CD14-positive monocyte (primary cell): ENCODE measurements at regions not wholly inside any gene's neighbourhood (a gene's known extent, or its start where the extent isn't known, plus 50 kb on each side); places are given as distances from the start of the nearest gene placed in this dataset.

Experiments used
- DNase-seq, 3 donors: peaks; one replicate each; pipeline ENCODE4 v3.0.0-alpha.2; 2011 to 2022
- H2AFZ ChIP-seq: 2 replicates; pipeline ENCODE4 v1.6.0; 2012; ENCODE audit warnings: mild to moderate bottlenecking, low read depth, low read length, inconsistent platforms; ENCODE audit not compliant: insufficient read depth, poor library complexity, severe bottlenecking
- H3K27ac ChIP-seq, 2 donors: 1 replicate in 1 of 2; 2 replicates in 1 of 2; pipeline ENCODE4 v1.5.1; 2012 to 2013; ENCODE audit warnings: low read length in 2 of 2, control low read depth in 1 of 2, inconsistent platforms in 1 of 2, low read depth in 1 of 2, mild to moderate bottlenecking in 1 of 2
- H3K27me3 ChIP-seq, 2 donors: one replicate each; pipeline versions ENCODE4 v1.6.0 to v1.6.1; 2011 to 2013; ENCODE audit warnings: low read length in 2 of 2; ENCODE audit not compliant: control insufficient read depth in 2 of 2, insufficient read depth in 2 of 2
- H3K36me3 ChIP-seq, 2 donors: replicated peaks in 1 of 2; 1 replicate in 1 of 2; 2 replicates in 1 of 2; pipeline versions ENCODE4 v1.5.1 to v1.6.1; 2012 to 2013; ENCODE audit warnings: low read length in 2 of 2, control low read depth in 1 of 2, inconsistent platforms in 1 of 2, mild to moderate bottlenecking in 1 of 2; ENCODE audit not compliant: insufficient read depth in 2 of 2, control insufficient read depth in 1 of 2
- H3K4me1 ChIP-seq, 2 donors: 1 replicate in 1 of 2; 2 replicates in 1 of 2; pipeline versions ENCODE4 v1.5.1 to v1.6.1; 2012 to 2013; ENCODE audit warnings: low read length in 2 of 2, control low read depth in 1 of 2, inconsistent platforms in 1 of 2, mild to moderate bottlenecking in 1 of 2, moderate library complexity in 1 of 2; ENCODE audit not compliant: insufficient read depth in 2 of 2, control insufficient read depth in 1 of 2
- H3K4me2 ChIP-seq: replicated peaks from 2 replicates; pipeline ENCODE3; 2012; ENCODE audit warnings: low read length, moderate library complexity, mild to moderate bottlenecking; ENCODE audit not compliant: poor library complexity, severe bottlenecking; ENCODE audit errors: extremely low read depth
- H3K4me3 ChIP-seq, 3 experiments: fragments of 200-600 bp in 1 of 3; sonication (generic) in 1 of 3; replicated peaks in 1 of 3; 1 replicate in 2 of 3; 2 replicates in 1 of 3; pipeline ENCODE4 v1.5.1; 2011 to 2013; ENCODE audit warnings: low read length in 3 of 3, mild to moderate bottlenecking in 3 of 3, control low read depth in 2 of 3, low read depth in 2 of 3, inconsistent platforms in 1 of 3, moderate library complexity in 1 of 3
- H3K79me2 ChIP-seq: 2 replicates; pipeline ENCODE4 v1.6.0; 2012; ENCODE audit warnings: mild to moderate bottlenecking, control low read depth, inconsistent platforms, low read length, moderate library complexity; ENCODE audit not compliant: insufficient read depth
- H3K9ac ChIP-seq: 2 replicates; pipeline ENCODE4 v1.6.0; 2017; ENCODE audit warnings: low read length, mild to moderate bottlenecking; ENCODE audit not compliant: insufficient read depth, poor library complexity, severe bottlenecking
- H3K9me3 ChIP-seq, 2 donors: replicated peaks in 1 of 2; 1 replicate in 1 of 2; 2 replicates in 1 of 2; pipeline versions ENCODE4 v1.5.1 to v1.6.1; 2012 to 2013; ENCODE audit warnings: low read length in 2 of 2, control low read depth in 1 of 2; ENCODE audit not compliant: control insufficient read depth in 1 of 2, insufficient read depth in 1 of 2
- H4K20me1 ChIP-seq: 2 replicates; pipeline ENCODE4 v1.6.0; 2012; ENCODE audit warnings: mild to moderate bottlenecking, low read length, control low read depth, moderate library complexity; ENCODE audit not compliant: insufficient read depth
- H3K27ac Mint-ChIP-seq, 7 donors: one replicate each; pipeline ENCODE4 v1.8.0; 2020; ENCODE audit warnings: mild to moderate bottlenecking in 7 of 7, mixed read lengths in 7 of 7, moderate library complexity in 6 of 7, inconsistent platforms in 2 of 7
- H3K27me3 Mint-ChIP-seq, 3 donors: one replicate each; pipeline ENCODE4 v1.8.0; 2021 to 2022; ENCODE audit warnings: low read depth in 3 of 3, mild to moderate bottlenecking in 3 of 3, mixed read lengths in 3 of 3, moderate library complexity in 3 of 3, inconsistent platforms in 1 of 3
- H3K36me3 Mint-ChIP-seq, 2 donors: one replicate each; pipeline ENCODE4 v1.8.0; 2020; ENCODE audit warnings: mixed read lengths in 2 of 2, inconsistent platforms in 1 of 2, mild to moderate bottlenecking in 1 of 2
- H3K4me1 Mint-ChIP-seq: one replicate; pipeline ENCODE4 v1.8.0; 2020; ENCODE audit warnings: mild to moderate bottlenecking, mixed read lengths
- H3K4me3 Mint-ChIP-seq, 2 donors: one replicate each; pipeline ENCODE4 v1.8.0; 2020; ENCODE audit warnings: mild to moderate bottlenecking in 2 of 2, mixed read lengths in 2 of 2, moderate library complexity in 1 of 2
- H3K9me3 Mint-ChIP-seq, 7 donors: one replicate each; pipeline ENCODE4 v1.8.0; 2020 to 2022; ENCODE audit warnings: mixed read lengths in 7 of 7, mild to moderate bottlenecking in 6 of 7, moderate library complexity in 6 of 7, inconsistent platforms in 2 of 7
- CTCF ChIP-seq: fragments of 200-600 bp; IDR thresholded peaks from one replicate; pipeline ENCODE4 v1.8.0; 2022; ENCODE audit warnings: antibody characterized with exemption, mild to moderate bottlenecking
- WGBS: methylation state at CpG from one replicate; pipeline ENCODE4 v1.1.5; 2013; ENCODE audit warnings: missing lambda C conversion rate; ENCODE audit not compliant: insufficient coverage; 5-methylcytosine and 5-hydroxymethylcytosine counted together
- intact Hi-C, 2 donors: fragments of 100-400 bp; cut with micrococcal nuclease; formaldehyde crosslinking; loops; one replicate each; pipeline versions ENCODE4 v1.15.0 to v1.15.1; 2023

DNA sequence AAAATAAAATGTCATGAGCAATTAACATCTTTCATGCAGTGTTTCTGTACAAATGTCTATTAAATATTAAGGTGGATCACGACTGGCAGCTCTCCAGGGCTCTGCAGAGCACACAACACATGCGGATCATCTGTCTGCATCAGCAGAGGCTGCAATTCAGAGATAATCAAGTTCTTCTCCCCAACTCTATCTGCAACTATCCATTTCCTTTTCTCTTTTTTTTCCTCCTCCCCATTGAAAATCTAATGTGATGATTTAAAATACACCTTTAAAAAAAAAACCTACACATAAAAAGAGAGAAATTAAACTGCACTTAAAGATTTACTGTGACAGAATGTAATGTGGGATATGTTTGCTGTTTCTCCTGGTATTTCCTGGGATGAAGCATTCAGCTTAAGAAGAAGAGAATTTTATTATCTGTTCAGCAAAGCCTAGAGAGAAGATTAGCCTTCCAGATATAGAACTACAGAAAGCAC is 352.6 kb upstream of the CCDC54 start:
- no peaks in the 10 kb centered on the region for H3K4me1 ChIP-seq
- peaks cover 4 to 5% of the 10 kb centered on the region in 2 donors for H3K9me3 ChIP-seq
- no peak overlapping the region for H2AFZ ChIP-seq
- H3K4me1 Mint-ChIP-seq, result no peaks in the 10 kb centered on the region
- intact Hi-C loops, result no loop called here
- no peak overlapping the region for H3K27ac Mint-ChIP-seq
- no peak overlapping the region for H3K4me3 Mint-ChIP-seq
- no peak overlapping the region for H3K27ac ChIP-seq
- WGBS, result no CpG with 5 or more reads among the region's 2 CpGs
- peaks cover 0 to 6% (median under 1%) of the 10 kb centered on the region in 7 donors for H3K9me3 Mint-ChIP-seq
- H3K27me3 ChIP-seq, result no peaks in the 10 kb centered on the region
- no peaks in the 10 kb centered on the region for H3K79me2 ChIP-seq
- no peak overlapping the region for H3K4me2 ChIP-seq
- no peaks in the 10 kb centered on the region for H3K36me3 ChIP-seq
- no peak for TF ChIP-seq CTCF
- H3K36me3 Mint-ChIP-seq, result no peaks in the 10 kb centered on the region
- H3K9ac ChIP-seq, result no peak overlapping the region
- peaks cover 0 to 1% (median 0%) of the 10 kb centered on the region in 3 donors for H3K27me3 Mint-ChIP-seq
- no peak overlapping the region for H3K4me3 ChIP-seq
- no peak for DNase-seq
- H4K20me1 ChIP-seq, result no peaks in the 10 kb centered on the region

- DNase-seq, result no peak
- H3K9ac ChIP-seq, result no peak overlapping the region
- peaks cover 0 to 7% (median 0%) of the 10 kb centered on the region in 7 donors for H3K9me3 Mint-ChIP-seq
- H3K27me3 Mint-ChIP-seq, result peaks cover 0 to 1% (median 0%) of the 10 kb centered on the region in 3 donors
- H3K27ac ChIP-seq, result no peak overlapping the region
- no peak for TF ChIP-seq CTCF
- no peak overlapping the region for H2AFZ ChIP-seq
- no peaks in the 10 kb centered on the region for H4K20me1 ChIP-seq
- intact Hi-C loops, result no loop called here
- no peaks in the 10 kb centered on the region for H3K9me3 ChIP-seq
- H3K4me2 ChIP-seq, result no peak overlapping the region
- no peaks in the 10 kb centered on the region for H3K36me3 ChIP-seq
- no peaks in the 10 kb centered on the region for H3K79me2 ChIP-seq
- WGBS, result no CpG with 5 or more reads among the region's 3 CpGs
- no peaks in the 10 kb centered on the region for H3K4me1 Mint-ChIP-seq
- H3K36me3 Mint-ChIP-seq, result no peaks in the 10 kb centered on the region
- H3K4me3 Mint-ChIP-seq, result no peak overlapping the region
- H3K27ac Mint-ChIP-seq, result no peak overlapping the region
- H3K4me3 ChIP-seq, result no peak overlapping the region
- H3K4me1 ChIP-seq, result no peaks in the 10 kb centered on the region
- no peaks in the 10 kb centered on the region for H3K27me3 ChIP-seq
These were observed 351.3 kb upstream of the CCDC54 start for GRCh38 chr3:107025961-107026360.
